GM23338 (cell line): ENCODE measurements at regions not wholly inside any gene's neighbourhood (a gene's known extent, or its start where the extent isn't known, plus 50 kb on each side); places are given as distances from the start of the nearest gene placed in this dataset.

Source experiments
- ATAC-seq: fragments of 200-7000 bp; cut with Tn5 transposase; 3 replicates; pipeline ENCODE4 v1.9.1; 2020
- DNase-seq: peaks from one replicate; pipeline ENCODE4 v3.0.0-alpha.2; 2015; ENCODE audit warnings: low spot score
- H2AFZ ChIP-seq: fragments of 200-600 bp; sonication (generic); 2 replicates; pipeline ENCODE4 v1.8.0; 2016; ENCODE audit warnings: antibody characterized with exemption, mild to moderate bottlenecking, moderate library complexity
- H3F3A ChIP-seq: fragments of 200-600 bp; sonication (generic); replicated peaks from 2 replicates; pipeline ENCODE4 v1.8.0; 2017; ENCODE audit warnings: antibody characterized with exemption, mixed run types, low read depth
- H3K27ac ChIP-seq: fragments of 200-600 bp; sonication (generic); 2 replicates; pipeline ENCODE4 v1.6.1; 2016; ENCODE audit warnings: low read depth
- H3K27me3 ChIP-seq: fragments of 200-600 bp; sonication (generic); 2 replicates; pipeline ENCODE4 v1.8.0; 2016; ENCODE audit warnings: mild to moderate bottlenecking, mixed run types, moderate library complexity; ENCODE audit not compliant: insufficient read depth
- H3K36me3 ChIP-seq: fragments of 200-600 bp; sonication (generic); 2 replicates; pipeline ENCODE4 v1.8.0; 2016; ENCODE audit warnings: mild to moderate bottlenecking; ENCODE audit not compliant: insufficient read depth
- H3K4me1 ChIP-seq: fragments of 200-600 bp; sonication (generic); 2 replicates; pipeline ENCODE4 v1.8.0; 2016; ENCODE audit warnings: mild to moderate bottlenecking, moderate library complexity; ENCODE audit not compliant: insufficient read depth
- H3K4me2 ChIP-seq: fragments of 200-600 bp; sonication (generic); 2 replicates; pipeline ENCODE4 v1.7.1; 2017; ENCODE audit warnings: mixed run types
- H3K4me3 ChIP-seq: fragments of 200-600 bp; sonication (generic); 2 replicates; pipeline ENCODE4 v1.6.1; 2016; ENCODE audit warnings: mixed run types
- H3K79me2 ChIP-seq: fragments of 200-600 bp; sonication (generic); replicated peaks from 2 replicates; pipeline ENCODE4 v1.8.0; 2017; ENCODE audit warnings: mild to moderate bottlenecking; ENCODE audit not compliant: insufficient read depth
- H3K9me2 ChIP-seq: fragments of 200-600 bp; sonication (generic); 2 replicates; pipeline ENCODE4 v1.8.0; 2017; ENCODE audit not compliant: insufficient read depth
- H4K20me1 ChIP-seq: fragments of 200-600 bp; sonication (generic); replicated peaks from 2 replicates; pipeline ENCODE4 v1.8.0; 2017; ENCODE audit warnings: mild to moderate bottlenecking; ENCODE audit not compliant: insufficient read depth
- H3K27ac Mint-ChIP-seq: 2 replicates; pipeline ENCODE4 v1.8.0; 2020; ENCODE audit warnings: inconsistent platforms, mild to moderate bottlenecking, moderate library complexity, mixed read lengths
- H3K27me3 Mint-ChIP-seq: 3 replicates; pipeline ENCODE4 v1.8.0; 2022; ENCODE audit warnings: low read depth, mild to moderate bottlenecking, moderate library complexity, mixed read lengths, inconsistent platforms; ENCODE audit not compliant: insufficient read depth, poor library complexity
- H3K36me3 Mint-ChIP-seq: 3 replicates; pipeline ENCODE4 v1.8.0; 2021; ENCODE audit warnings: low read depth, mild to moderate bottlenecking, inconsistent platforms, moderate library complexity, mixed read lengths
- H3K4me1 Mint-ChIP-seq: 3 replicates; pipeline ENCODE4 v1.8.0; 2020; ENCODE audit warnings: mild to moderate bottlenecking, inconsistent platforms, mixed read lengths
- H3K4me3 Mint-ChIP-seq: 3 replicates; pipeline ENCODE4 v1.8.0; 2021; ENCODE audit warnings: moderate library complexity, mild to moderate bottlenecking, inconsistent platforms, mixed read lengths
- H3K9me3 Mint-ChIP-seq: 3 replicates; pipeline ENCODE4 v1.8.0; 2020; ENCODE audit warnings: moderate library complexity, mild to moderate bottlenecking, inconsistent platforms, mixed read lengths
- CREB1 ChIP-seq: fragments of 250-450 bp; sonication (Bioruptor Pico); IDR thresholded peaks from 2 replicates; pipeline ENCODE4 v1.5.0; 2020; ENCODE audit warnings: low read depth, mild to moderate bottlenecking, moderate library complexity
- CTCF ChIP-seq, 2 experiments: fragments of 200-600 bp in 1 of 2; sonication (generic) in 1 of 2; conservative IDR thresholded peaks; 2 replicates each; pipeline versions ENCODE4 v1.5.1 to v1.6.1; 2016 to 2017; ENCODE audit warnings: antibody characterized with exemption in 2 of 2, low read depth in 2 of 2, mild to moderate bottlenecking in 2 of 2, moderate library complexity in 1 of 2
- ETS1 ChIP-seq: IDR thresholded peaks from 2 replicates; pipeline ENCODE4 v1.6.1; 2016; ENCODE audit warnings: antibody characterized with exemption
- EZH2 ChIP-seq: fragments of 200-600 bp; sonication (generic); IDR thresholded peaks from one replicate; pipeline ENCODE4 v1.8.0; 2017; ENCODE audit warnings: antibody characterized with exemption, mild to moderate bottlenecking, low read depth; ENCODE audit not compliant: unreplicated experiment
- EZH2phosphoT487 ChIP-seq: fragments of 200-600 bp; sonication (generic); IDR thresholded peaks from one replicate; pipeline ENCODE4 v1.8.1; 2018; ENCODE audit warnings: antibody characterized with exemption; ENCODE audit not compliant: unreplicated experiment
- JUNB ChIP-seq: IDR thresholded peaks from one replicate; pipeline ENCODE4 v1.6.1; 2016; ENCODE audit warnings: antibody characterized with exemption; ENCODE audit not compliant: unreplicated experiment
- NANOG ChIP-seq: IDR thresholded peaks from 2 replicates; pipeline ENCODE4 v1.6.1; 2016; ENCODE audit warnings: antibody characterized with exemption, borderline replicate concordance
- POLR2AphosphoS5 ChIP-seq: IDR thresholded peaks from 2 replicates; pipeline ENCODE4 v1.6.1; 2016; ENCODE audit warnings: antibody characterized with exemption, low read depth
- REST ChIP-seq: IDR thresholded peaks from one replicate; pipeline ENCODE4 v1.6.1; 2018; ENCODE audit warnings: antibody characterized with exemption; ENCODE audit not compliant: unreplicated experiment
- STAT1 ChIP-seq: IDR thresholded peaks from one replicate; pipeline ENCODE4 v1.6.1; 2016; ENCODE audit warnings: antibody characterized with exemption; ENCODE audit not compliant: unreplicated experiment
- ZNF114 ChIP-seq: fragments of 250-450 bp; sonication (Bioruptor Pico); IDR thresholded peaks from 2 replicates; pipeline ENCODE4 v1.5.0; 2020; ENCODE audit warnings: mild to moderate bottlenecking, moderate library complexity
- ZNF331 ChIP-seq: fragments of 250-450 bp; sonication (Bioruptor Pico); IDR thresholded peaks from 2 replicates; pipeline ENCODE4 v1.5.0; 2020; ENCODE audit warnings: low read depth, mild to moderate bottlenecking, moderate library complexity
- ZNF462 ChIP-seq: fragments of 250-450 bp; sonication (Bioruptor Pico); IDR thresholded peaks from 2 replicates; pipeline ENCODE4 v1.5.0; 2020; ENCODE audit warnings: mild to moderate bottlenecking, moderate library complexity

- Histone ChIP-seq H3K27me3 (no peaks in the 10 kb centered on the region), H3F3A (no peaks in the 10 kb centered on the region), H4K20me1 (no peaks in the 10 kb centered on the region), H3K4me2 (no peak overlapping the region), H3K36me3 (no peaks in the 10 kb centered on the region), H3K27ac (no peak overlapping the region), H3K9me2 (no peaks in the 10 kb centered on the region), H2AFZ (no peak overlapping the region), H3K79me2 (no peaks in the 10 kb centered on the region), H3K4me1 (peaks cover 6% of the 10 kb centered on the region; the same call in 1 of the 2 replicates), H3K4me3 (no peak overlapping the region)
- TF ChIP-seq NANOG (no peak), STAT1 (no peak), ZNF331 (no peak), CREB1 (CRISPR knock-in tag) (no peak), REST (no peak), EZH2phosphoT487 (no peak), EZH2 (no peak), CTCF (conservative IDR thresholded peaks at IDR 0.05; ENCODE audit: low read depth in 2 of 2) (no peak), ZNF462 (no peak), JUNB (no peak), POLR2AphosphoS5 (no peak), ZNF114 (CRISPR knock-in tag) (no peak), ETS1 (no peak)
- H3K9me3 Mint-ChIP-seq: no peaks in the 10 kb centered on the region
- H3K4me1 Mint-ChIP-seq: peaks cover 5% of the 10 kb centered on the region
- H3K27ac Mint-ChIP-seq: no peak overlapping the region
- H3K36me3 Mint-ChIP-seq: peaks cover 9% of the 10 kb centered on the region; the same call in 2 of the 3 replicates
- no peaks in the 10 kb centered on the region for H3K27me3 Mint-ChIP-seq
- H3K4me3 Mint-ChIP-seq: no peak overlapping the region
- DNase-seq: no peak
- ATAC-seq: no peak
Measured at GRCh38 chr12:46475972-46476645, 103.5 kb upstream of the SLC38A2 start.
